ENCODE measurements at regions not wholly inside any gene's neighbourhood (a gene's known extent, or its start where the extent isn't known, plus 50 kb on each side); places are given as distances from the start of the nearest gene placed in this dataset.

GRCh38 chr3:54064486-54064885 lies 57.9 kb upstream of the CACNA2D3 start:
- no peak overlapping the region for H3K4me3 ChIP-seq (ENCODE audit: low read depth, low read length)
- no peaks in the 10 kb centered on the region for H3K36me3 ChIP-seq (ENCODE audit: control insufficient read depth, insufficient read depth, low read length)
- FAIRE-seq, result no peak
- no peak for TF ChIP-seq CTCF (IDR thresholded peaks at IDR 0.05; ENCODE audit: insufficient read depth, low read length, severe bottlenecking)
- no peak for DNase-seq (ENCODE audit: low read depth)
- no peaks in the 10 kb centered on the region for H3K27me3 ChIP-seq (ENCODE audit: control insufficient read depth, insufficient read depth, low read length)

GRCh38 chr3:54062546-54062945 lies 59.8 kb upstream of the CACNA2D3 start:
- no peaks in the 10 kb centered on the region for H3K27me3 ChIP-seq (ENCODE audit: control insufficient read depth, insufficient read depth, low read length)
- no peak overlapping the region for H3K4me3 ChIP-seq (ENCODE audit: low read depth, low read length)
- H3K36me3 ChIP-seq (ENCODE audit: control insufficient read depth, insufficient read depth, low read length), result no peaks in the 10 kb centered on the region
- DNase-seq (ENCODE audit: low read depth) (no peak), FAIRE-seq (no peak)
- TF ChIP-seq CTCF (IDR thresholded peaks at IDR 0.05; ENCODE audit: insufficient read depth, low read length, severe bottlenecking), result no peak

GRCh38 chr3:54056521-54056920 lies 65.8 kb upstream of the CACNA2D3 start:
- TF ChIP-seq CTCF (IDR thresholded peaks at IDR 0.05; ENCODE audit: insufficient read depth, low read length, severe bottlenecking), result no peak
- no peak overlapping the region for H3K4me3 ChIP-seq (ENCODE audit: low read depth, low read length)
- FAIRE-seq, result no peak
- no peaks in the 10 kb centered on the region for H3K36me3 ChIP-seq (ENCODE audit: control insufficient read depth, insufficient read depth, low read length)
- peak; percentile 69 for DNase-seq (ENCODE audit: low read depth)
- no peaks in the 10 kb centered on the region for H3K27me3 ChIP-seq (ENCODE audit: control insufficient read depth, insufficient read depth, low read length)

- TF ChIP-seq CTCF (IDR thresholded peaks at IDR 0.05; ENCODE audit: insufficient read depth, low read length, severe bottlenecking), result no peak
- DNase-seq (ENCODE audit: low read depth), result no peak
- FAIRE-seq, result no peak
- Histone ChIP-seq H3K4me3 (ENCODE audit: low read depth, low read length) (no peak overlapping the region), H3K27me3 (ENCODE audit: control insufficient read depth, insufficient read depth, low read length) (no peaks in the 10 kb centered on the region), H3K36me3 (ENCODE audit: control insufficient read depth, insufficient read depth, low read length) (no peaks in the 10 kb centered on the region)
Measured at GRCh38 chr3:54053882-54054281, 68.5 kb upstream of the CACNA2D3 start.

- Histone ChIP-seq H3K36me3 (ENCODE audit: control insufficient read depth, insufficient read depth, low read length) (no peaks in the 10 kb centered on the region), H3K4me3 (ENCODE audit: low read depth, low read length) (no peak overlapping the region), H3K27me3 (ENCODE audit: control insufficient read depth, insufficient read depth, low read length) (no peaks in the 10 kb centered on the region)
- DNase-seq (ENCODE audit: low read depth) (no peak), FAIRE-seq (no peak)
- TF ChIP-seq CTCF (IDR thresholded peaks at IDR 0.05; ENCODE audit: insufficient read depth, low read length, severe bottlenecking), result no peak
Measured at GRCh38 chr3:54053211-54053610, 69.1 kb upstream of the CACNA2D3 start.

GRCh38 chr3:54047568-54047967 lies 74.8 kb upstream of the CACNA2D3 start:
- no peak for TF ChIP-seq CTCF (IDR thresholded peaks at IDR 0.05; ENCODE audit: insufficient read depth, low read length, severe bottlenecking)
- no peaks in the 10 kb centered on the region for H3K27me3 ChIP-seq (ENCODE audit: control insufficient read depth, insufficient read depth, low read length)
- FAIRE-seq, result no peak
- H3K4me3 ChIP-seq (ENCODE audit: low read depth, low read length), result no peak overlapping the region
- DNase-seq (ENCODE audit: low read depth), result peak; percentile 59
- no peaks in the 10 kb centered on the region for H3K36me3 ChIP-seq (ENCODE audit: control insufficient read depth, insufficient read depth, low read length)

Data from bronchial epithelial cell (primary cell).